Endothelial cell of umbilical vein (primary cell): ENCODE measurements at regions not wholly inside any gene's neighbourhood (a gene's known extent, or its start where the extent isn't known, plus 50 kb on each side); places are given as distances from the start of the nearest gene placed in this dataset.

Experiments
- BruUV-seq: library from RNA; stranded (reverse); fragments of 400-500 nt; replicated peaks from 2 replicates; lab custom pipeline; 2021; lab: Mats Ljungman, UMichigan
- CTCF ChIA-PET: fragments of 300-600, 350-600 bp; sonication (Branson Sonifier 250); formaldehyde crosslinking; loops from one replicate; lab custom pipeline; 2021; ENCODE audit warnings: antibody characterized with exemption, inconsistent platforms; lab: Charles Lee
- POLR2A ChIA-PET: fragments of 300-600, 350-600 bp; sonication (Branson Sonifier 250); formaldehyde crosslinking; loops from one replicate; lab custom pipeline; 2021; ENCODE audit warnings: antibody characterized with exemption, inconsistent platforms; lab: Charles Lee
- DNase-seq: peaks from one replicate; pipeline ENCODE4 v3.0.0-alpha.2; 2011; ENCODE audit warnings: low read depth, low spot score
- FAIRE-seq: peaks from 2 replicates; lab custom pipeline; 2011; peaks lifted over from hg19 to GRCh38; lab: Jason Lieb, UNC
- H2AFZ ChIP-seq: 2 replicates; pipeline ENCODE4 v1.6.0; 2012; ENCODE audit warnings: low read depth, low read length, control low read depth, inconsistent platforms
- H3K27ac ChIP-seq: 2 replicates; pipeline ENCODE4 v1.5.1; 2011; ENCODE audit warnings: low read depth, mild to moderate bottlenecking, control low read depth, low read length, moderate library complexity; ENCODE audit not compliant: insufficient read depth
- H3K27me3 ChIP-seq, 2 experiments: 2 replicates each; pipeline versions ENCODE4 v1.6.0 to v1.6.1; 2011; ENCODE audit warnings: low read length in 2 of 2, mixed read lengths in 1 of 2; ENCODE audit not compliant: control insufficient read depth in 2 of 2, insufficient read depth in 2 of 2
- H3K36me3 ChIP-seq, 2 experiments: 2 replicates in 1 of 2; 3 replicates in 1 of 2; pipeline ENCODE4 v1.5.1; 2011; ENCODE audit warnings: low read length in 2 of 2, mild to moderate bottlenecking in 1 of 2, moderate library complexity in 1 of 2; ENCODE audit not compliant: control insufficient read depth in 2 of 2, insufficient read depth in 2 of 2; ENCODE audit errors: extremely low read depth in 1 of 2
- H3K4me1 ChIP-seq: 3 replicates; pipeline ENCODE4 v1.5.1; 2011; ENCODE audit warnings: mild to moderate bottlenecking, low read length; ENCODE audit not compliant: control insufficient read depth, insufficient read depth; ENCODE audit errors: extremely low read depth
- H3K4me2 ChIP-seq: 2 replicates; pipeline ENCODE4 v1.6.1; 2011; ENCODE audit warnings: low read length, control low read depth, mixed read lengths; ENCODE audit not compliant: insufficient read depth
- H3K4me3 ChIP-seq, 3 experiments: fragments of 200-600 bp in 1 of 3; sonication (generic), shearing (Covaris generic) in 1 of 3; replicated peaks in 1 of 3; 2 replicates each; pipeline ENCODE4 v1.5.1; 2011 to 2016; ENCODE audit warnings: control low read depth in 3 of 3, low read length in 3 of 3, mild to moderate bottlenecking in 2 of 3, inconsistent platforms in 1 of 3, low read depth in 1 of 3, moderate library complexity in 1 of 3; ENCODE audit not compliant: insufficient read depth in 1 of 3
- H3K79me2 ChIP-seq: 2 replicates; pipeline ENCODE4 v1.6.0; 2012; ENCODE audit warnings: low read length, inconsistent platforms; ENCODE audit not compliant: control insufficient read depth, insufficient read depth
- H3K9ac ChIP-seq: replicated peaks from 2 replicates; pipeline ENCODE3; 2011; ENCODE audit warnings: low read length, control low read depth; ENCODE audit not compliant: insufficient read depth; ENCODE audit errors: extremely low read depth
- H3K9me1 ChIP-seq: replicated peaks from 3 replicates; pipeline ENCODE4 v1.6.0; 2011; ENCODE audit warnings: mild to moderate bottlenecking, low read length; ENCODE audit not compliant: control insufficient read depth, insufficient read depth; ENCODE audit errors: extremely low read depth
- H3K9me3 ChIP-seq: replicated peaks from 2 replicates; pipeline ENCODE4 v1.5.1; 2012; ENCODE audit warnings: low read length, inconsistent platforms; ENCODE audit not compliant: control insufficient read depth, insufficient read depth
- H4K20me1 ChIP-seq: replicated peaks from 2 replicates; pipeline ENCODE3; 2011; ENCODE audit warnings: mild to moderate bottlenecking, low read length; ENCODE audit not compliant: control insufficient read depth, insufficient read depth; ENCODE audit errors: extremely low read depth
- CTCF ChIP-seq, 2 donors: IDR thresholded peaks; 1 replicate in 1 of 2; 2 replicates in 1 of 2; pipeline ENCODE4 v1.5.1; 2011; ENCODE audit warnings: low read length in 2 of 2, mild to moderate bottlenecking in 2 of 2, moderate library complexity in 2 of 2, control low read depth in 1 of 2, inconsistent platforms in 1 of 2, low read depth in 1 of 2; ENCODE audit not compliant: insufficient read depth in 1 of 2; ENCODE audit errors: extremely low read depth in 1 of 2
- EZH2 ChIP-seq: IDR thresholded peaks from 2 replicates; pipeline ENCODE4 v1.6.1; 2012; ENCODE audit warnings: borderline replicate concordance, low read depth, mild to moderate bottlenecking, moderate library complexity, low read length, inconsistent platforms; ENCODE audit not compliant: severe bottlenecking
- FOS ChIP-seq: IDR thresholded peaks from 2 replicates; pipeline ENCODE4 v1.6.1; 2011; ENCODE audit warnings: mild to moderate bottlenecking, low read length, moderate library complexity, borderline replicate concordance; ENCODE audit not compliant: insufficient read depth
- GATA2 ChIP-seq: IDR thresholded peaks from 2 replicates; pipeline ENCODE4 v1.7.0; 2011; ENCODE audit warnings: low read depth, mild to moderate bottlenecking, moderate library complexity, mixed read lengths, low read length; ENCODE audit not compliant: insufficient read length, insufficient read depth
- JUN ChIP-seq: IDR thresholded peaks from 2 replicates; pipeline ENCODE4 v1.6.1; 2011; ENCODE audit warnings: borderline replicate concordance, low read depth; ENCODE audit not compliant: insufficient read length, insufficient read depth
- MYC ChIP-seq: IDR thresholded peaks from one replicate; pipeline ENCODE4 v1.6.1; 2011; ENCODE audit warnings: mild to moderate bottlenecking, low read depth, low read length
- POLR2A ChIP-seq: IDR thresholded peaks from 2 replicates; pipeline ENCODE4 v1.6.1; 2012; ENCODE audit warnings: low read depth, mild to moderate bottlenecking, control low read depth, low read length
- POLR2AphosphoS5 ChIP-seq: IDR thresholded peaks from 2 replicates; pipeline ENCODE4 v1.6.1; 2012; ENCODE audit warnings: low read depth, mild to moderate bottlenecking, control low read depth, low read length, moderate library complexity; ENCODE audit not compliant: insufficient read depth
- dilution Hi-C: fragments of 300-500 bp; cut with MboI; formaldehyde crosslinking; loops from one replicate; pipeline ENCODE4 v1.15.0; 2019; ENCODE audit warnings: low sequenced_read_pairs; ENCODE audit not compliant: extremely low pct_ligation_motif_present
- intact Hi-C: fragments of 100-400 bp; cut with micrococcal nuclease; formaldehyde crosslinking; loops from one replicate; pipeline ENCODE4 v1.10.0; 2022
- TF ChIP-seq, protein P1 (sequence below): IDR thresholded peaks from 2 replicates; pipeline ENCODE4 v1.6.1; 2011; ENCODE audit not compliant: insufficient read depth, insufficient read length

GRCh38 chr3:104676241-104676640 lies 690.5 kb upstream of the ALCAM start:
- Histone ChIP-seq H3K9me1 (no peaks in the 10 kb centered on the region), H3K36me3 (no peaks in the 10 kb centered on the region), H2AFZ (no peak overlapping the region), H3K27me3 (no peaks in the 10 kb centered on the region), H3K9ac (no peak overlapping the region), H3K4me3 (no peak overlapping the region), H4K20me1 (no peaks in the 10 kb centered on the region), H3K4me1 (no peaks in the 10 kb centered on the region), H3K9me3 (no peaks in the 10 kb centered on the region), H3K27ac (no peak overlapping the region), H3K79me2 (no peaks in the 10 kb centered on the region), H3K4me2 (no peak overlapping the region)
- intact Hi-C loops = no loop called here
- TF ChIP-seq MYC = no peak
- TF ChIP-seq CTCF (IDR thresholded peaks at IDR 0.05; ENCODE audit: extremely low read depth in 1 of 2, insufficient read depth in 1 of 2, low read depth in 1 of 2, low read length in 2 of 2) = no peak
- TF ChIP-seq FOS = no peak
- no peak for TF ChIP-seq JUN
- TF ChIP-seq, protein P1, sequence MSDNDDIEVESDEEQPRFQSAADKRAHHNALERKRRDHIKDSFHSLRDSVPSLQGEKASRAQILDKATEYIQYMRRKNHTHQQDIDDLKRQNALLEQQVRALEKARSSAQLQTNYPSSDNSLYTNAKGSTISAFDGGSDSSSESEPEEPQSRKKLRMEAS = no peak
- no peak for TF ChIP-seq GATA2
- TF ChIP-seq POLR2A = no peak
- TF ChIP-seq EZH2 = no peak
- no peak for TF ChIP-seq POLR2AphosphoS5
- CTCF ChIA-PET = no interaction called here
- DNase-seq (no peak), FAIRE-seq (no peak)
- POLR2A ChIA-PET = no interaction called here
- no TSS peak for BruUV-seq
- dilution Hi-C loops = no loop called here
